IPS DF 4.7 (cell line): ENCODE measurements at regions not wholly inside any gene's neighbourhood (a gene's known extent, or its start where the extent isn't known, plus 50 kb on each side); places are given as distances from the start of the nearest gene placed in this dataset.
"Not testable (repeated sequence)": the region's sequence is repeated elsewhere in the genome, so short reads cannot be mapped to it uniquely, and the experiment has no call there.

Experiments
- DNase-seq: peaks from one replicate; pipeline ENCODE4 v3.0.0-alpha.2; 2013; ENCODE audit warnings: low spot score; ENCODE audit errors: extremely low read depth

- not testable (repeated sequence) for DNase-seq
Observed at GRCh38 chr14:49243777-49244176, 342.4 kb downstream of the RPS29 start.

GRCh38 chr14:49240383-49240782 lies 345.8 kb downstream of the RPS29 start:
- DNase-seq: no peak

- DNase-seq: no peak
Observed at GRCh38 chr14:49228552-49228951, 357.6 kb downstream of the RPS29 start.

- DNase-seq: no peak
Observed at GRCh38 chr14:49221316-49221715, 364.9 kb downstream of the RPS29 start.

GRCh38 chr14:49220492-49220891 lies 365.7 kb downstream of the RPS29 start:
- DNase-seq: no peak

GRCh38 chr14:49218436-49219092 lies 367.6 kb downstream of the RPS29 start:
- DNase-seq: no peak

- DNase-seq: no peak
Observed at GRCh38 chr14:49212721-49213120, 373.5 kb downstream of the RPS29 start.

GRCh38 chr14:49209416-49209815 lies 376.8 kb downstream of the RPS29 start:
- DNase-seq: no peak

GRCh38 chr14:49206828-49207227 lies 379.4 kb downstream of the RPS29 start:
- no peak for DNase-seq

- DNase-seq: no peak
Observed at GRCh38 chr14:49203676-49204075, 382.5 kb downstream of the RPS29 start.

- DNase-seq: no peak
Observed at GRCh38 chr14:49199159-49199558, 387.0 kb downstream of the RPS29 start.

- no peak for DNase-seq
Observed at GRCh38 chr14:49196327-49196726, 389.9 kb downstream of the RPS29 start.

- DNase-seq: no peak
Observed at GRCh38 chr14:49194067-49194466, 392.1 kb downstream of the RPS29 start.

GRCh38 chr14:49193332-49194065 lies 392.7 kb downstream of the RPS29 start:
- DNase-seq: no peak

- no peak for DNase-seq
Observed at GRCh38 chr14:49191380-49191779, 394.8 kb downstream of the RPS29 start.

- DNase-seq: no peak
Observed at GRCh38 chr14:49189375-49189774, 396.8 kb downstream of the RPS29 start.

- DNase-seq: no peak
Observed at GRCh38 chr14:49187799-49188198, 398.4 kb downstream of the RPS29 start.

- peak; percentile 51 for DNase-seq
Observed at GRCh38 chr14:49173765-49174373, 412.3 kb downstream of the RPS29 start.

GRCh38 chr14:49164074-49164473 lies 422.1 kb downstream of the RPS29 start:
- DNase-seq: no peak

GRCh38 chr14:49160983-49161382 lies 425.2 kb downstream of the RPS29 start:
- DNase-seq: no peak

GRCh38 chr14:49159081-49159480 lies 427.1 kb downstream of the RPS29 start:
- no peak for DNase-seq

- no peak for DNase-seq
Observed at GRCh38 chr14:49139593-49139992, 446.6 kb downstream of the RPS29 start.

- DNase-seq: no peak
Observed at GRCh38 chr14:49134940-49135339, 451.2 kb downstream of the RPS29 start.
